Breast epithelium (tissue), 4 donors: ENCODE measurements at regions not wholly inside any gene's neighbourhood (a gene's known extent, or its start where the extent isn't known, plus 50 kb on each side); places are given as distances from the start of the nearest gene placed in this dataset.

ENCODE experiments used
- DNase-seq, 2 donors: peaks; one replicate each; pipeline ENCODE4 v3.0.0-alpha.2; 2019; ENCODE audit warnings: low spot score in 2 of 2
- H3K27ac ChIP-seq, 2 donors: fragments of 200-600 bp; sonication (generic) in 1 of 2; one replicate each; pipeline ENCODE4 v1.5.1; 2016 to 2019; ENCODE audit warnings: mild to moderate bottlenecking in 1 of 2
- H3K27me3 ChIP-seq, 2 donors: fragments of 200-600 bp; sonication (generic) in 1 of 2; one replicate each; pipeline versions ENCODE4 v1.5.1 to v1.6.0; 2017 to 2019; ENCODE audit warnings: control low read depth in 1 of 2, mild to moderate bottlenecking in 1 of 2
- H3K36me3 ChIP-seq: fragments of 200-600 bp; one replicate; pipeline ENCODE4 v1.5.1; 2019
- H3K4me1 ChIP-seq, 2 donors: fragments of 200-600 bp; sonication (generic); one replicate each; pipeline ENCODE4 v1.5.1; 2016 to 2019; ENCODE audit warnings: control low read depth in 1 of 2
- H3K4me3 ChIP-seq, 3 donors: fragments of 200-600 bp; sonication (generic); 1 replicate in 2 of 3; 2 replicates in 1 of 3; pipeline ENCODE4 v1.5.1; 2016 to 2019; ENCODE audit warnings: mild to moderate bottlenecking in 3 of 3, moderate library complexity in 2 of 3
- H3K9me3 ChIP-seq, 2 donors: fragments of 200-600 bp; sonication (generic) in 1 of 2; one replicate each; pipeline ENCODE4 v1.5.1; 2016 to 2019; ENCODE audit warnings: control low read depth in 1 of 2
- CTCF ChIP-seq, 3 donors: fragments of 450-650 bp; IDR thresholded peaks; one replicate each; pipeline ENCODE4 v1.5.1; 2016 to 2017; ENCODE audit warnings: antibody characterized with exemption in 3 of 3, mild to moderate bottlenecking in 3 of 3, moderate library complexity in 3 of 3
- POLR2A ChIP-seq: fragments of 450-650 bp; IDR thresholded peaks from one replicate; pipeline ENCODE4 v1.6.1; 2016; ENCODE audit warnings: antibody characterized with exemption, mild to moderate bottlenecking, moderate library complexity
- POLR2AphosphoS5 ChIP-seq, 3 donors: sonication (generic); formaldehyde crosslinking; IDR thresholded peaks; one replicate each; pipeline ENCODE4 v1.6.1; 2017; ENCODE audit warnings: antibody characterized with exemption in 3 of 3
- intact Hi-C: fragments of 100-400 bp; cut with DNase I; formaldehyde crosslinking; loops from one replicate; pipeline ENCODE4 v1.15.1; 2023; ENCODE audit warnings: low total_unique reads

GRCh38 chr16:74113545-74113944 lies 183.1 kb upstream of the PSMD7 start:
- Histone ChIP-seq H3K27ac (no peak overlapping the region), H3K4me1 (no peaks in the 10 kb centered on the region), H3K27me3 (no peaks in the 10 kb centered on the region), H3K36me3 (no peaks in the 10 kb centered on the region), H3K4me3 (no peak overlapping the region), H3K9me3 (no peaks in the 10 kb centered on the region)
- intact Hi-C loops, result no loop called here
- no peak for TF ChIP-seq CTCF (IDR thresholded peaks at IDR 0.05)
- TF ChIP-seq POLR2AphosphoS5 (IDR thresholded peaks at IDR 0.05), result no peak
- TF ChIP-seq POLR2A, result no peak
- DNase-seq, result no peak

GRCh38 chr16:74111456-74111982 lies 185.1 kb upstream of the PSMD7 start:
- Histone ChIP-seq H3K9me3 (no peaks in the 10 kb centered on the region), H3K4me1 (no peaks in the 10 kb centered on the region), H3K36me3 (no peaks in the 10 kb centered on the region), H3K27me3 (no peaks in the 10 kb centered on the region), H3K4me3 (no peak overlapping the region), H3K27ac (no peak overlapping the region)
- intact Hi-C loops, result no loop called here
- TF ChIP-seq CTCF (IDR thresholded peaks at IDR 0.05) (no peak), POLR2A (no peak), POLR2AphosphoS5 (IDR thresholded peaks at IDR 0.05) (no peak)
- DNase-seq, result no peak

- TF ChIP-seq POLR2A (no peak), CTCF (IDR thresholded peaks at IDR 0.05) (peak in 1 of 3 donors; percentile 10)
- intact Hi-C loops, result no loop called here
These were observed 188.6 kb upstream of the PSMD7 start for GRCh38 chr16:74107795-74108610.

GRCh38 chr16:74104022-74104421 lies 192.6 kb upstream of the PSMD7 start:
- H3K4me1 ChIP-seq, result no peaks in the 10 kb centered on the region
- no peaks in the 10 kb centered on the region for H3K36me3 ChIP-seq
- no peaks in the 10 kb centered on the region for H3K9me3 ChIP-seq
- no peak overlapping the region for H3K27ac ChIP-seq
- TF ChIP-seq POLR2AphosphoS5 (IDR thresholded peaks at IDR 0.05) (no peak), CTCF (IDR thresholded peaks at IDR 0.05) (no peak), POLR2A (no peak)
- DNase-seq, result no peak
- intact Hi-C loops, result no loop called here
- no peak overlapping the region for H3K4me3 ChIP-seq
- H3K27me3 ChIP-seq, result no peaks in the 10 kb centered on the region

More at GRCh38 chr16:74107795-74108610, 188.6 kb upstream of the PSMD7 start:
- Histone ChIP-seq H3K36me3 (no peaks in the 10 kb centered on the region), H3K9me3 (no peaks in the 10 kb centered on the region), H3K4me1 (no peaks in the 10 kb centered on the region), H3K27ac (no peak overlapping the region), H3K4me3 (no peak overlapping the region), H3K27me3 (no peaks in the 10 kb centered on the region)
- DNase-seq, result no peak

- Histone ChIP-seq H3K4me1 (no peaks in the 10 kb centered on the region), H3K36me3 (no peaks in the 10 kb centered on the region), H3K27ac (no peak overlapping the region), H3K27me3 (no peaks in the 10 kb centered on the region), H3K9me3 (no peaks in the 10 kb centered on the region), H3K4me3 (no peak overlapping the region)
- no peak for DNase-seq
- intact Hi-C loops, result no loop called here
- no peak for TF ChIP-seq POLR2AphosphoS5 (IDR thresholded peaks at IDR 0.05)
- no peak for TF ChIP-seq POLR2A
- TF ChIP-seq CTCF (IDR thresholded peaks at IDR 0.05), result no peak
These were observed 195.1 kb upstream of the PSMD7 start for GRCh38 chr16:74101379-74102137.
